GM10266 (cell line): ENCODE measurements at regions not wholly inside any gene's neighbourhood (a gene's known extent, or its start where the extent isn't known, plus 50 kb on each side); places are given as distances from the start of the nearest gene placed in this dataset.

Source experiments
- DNase-seq: peaks from one replicate; pipeline ENCODE4 v3.0.0; 2012; ENCODE audit errors: extremely low spot score
- TF ChIP-seq, protein P1 (sequence below): IDR thresholded peaks from 2 replicates; pipeline ENCODE4 v1.5.1; 2012; ENCODE audit warnings: mild to moderate bottlenecking, low read depth; ENCODE audit not compliant: control insufficient read depth, insufficient read depth; ENCODE audit errors: missing control alignments

DNA sequence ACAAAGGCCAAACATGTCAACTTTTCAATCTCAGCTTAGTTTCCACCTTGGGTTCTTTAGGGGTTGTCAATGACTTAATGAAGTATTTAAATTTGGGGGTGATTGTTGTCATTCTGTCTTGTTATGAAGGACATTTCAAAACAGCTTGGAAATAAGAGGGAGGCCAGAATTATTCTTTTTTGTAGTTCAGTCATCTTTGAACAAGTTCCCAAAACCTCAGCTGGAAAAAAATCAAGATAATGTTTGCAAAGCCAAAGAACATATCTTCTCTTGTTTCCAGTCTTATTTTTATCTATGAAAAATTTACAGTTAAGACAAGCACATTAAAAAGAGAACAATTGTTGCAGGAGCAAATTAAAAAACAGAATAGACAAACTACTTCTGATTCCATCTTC lies 612.8 kb downstream of the INSC start:
- TF ChIP-seq, protein P1, sequence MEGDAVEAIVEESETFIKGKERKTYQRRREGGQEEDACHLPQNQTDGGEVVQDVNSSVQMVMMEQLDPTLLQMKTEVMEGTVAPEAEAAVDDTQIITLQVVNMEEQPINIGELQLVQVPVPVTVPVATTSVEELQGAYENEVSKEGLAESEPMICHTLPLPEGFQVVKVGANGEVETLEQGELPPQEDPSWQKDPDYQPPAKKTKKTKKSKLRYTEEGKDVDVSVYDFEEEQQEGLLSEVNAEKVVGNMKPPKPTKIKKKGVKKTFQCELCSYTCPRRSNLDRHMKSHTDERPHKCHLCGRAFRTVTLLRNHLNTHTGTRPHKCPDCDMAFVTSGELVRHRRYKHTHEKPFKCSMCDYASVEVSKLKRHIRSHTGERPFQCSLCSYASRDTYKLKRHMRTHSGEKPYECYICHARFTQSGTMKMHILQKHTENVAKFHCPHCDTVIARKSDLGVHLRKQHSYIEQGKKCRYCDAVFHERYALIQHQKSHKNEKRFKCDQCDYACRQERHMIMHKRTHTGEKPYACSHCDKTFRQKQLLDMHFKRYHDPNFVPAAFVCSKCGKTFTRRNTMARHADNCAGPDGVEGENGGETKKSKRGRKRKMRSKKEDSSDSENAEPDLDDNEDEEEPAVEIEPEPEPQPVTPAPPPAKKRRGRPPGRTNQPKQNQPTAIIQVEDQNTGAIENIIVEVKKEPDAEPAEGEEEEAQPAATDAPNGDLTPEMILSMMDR: no peak
- no peak for DNase-seq

- TF ChIP-seq, protein P1: no peak
- no peak for DNase-seq
Observed at GRCh38 chr11:15728207-15728606, 613.5 kb downstream of the INSC start.

DNA sequence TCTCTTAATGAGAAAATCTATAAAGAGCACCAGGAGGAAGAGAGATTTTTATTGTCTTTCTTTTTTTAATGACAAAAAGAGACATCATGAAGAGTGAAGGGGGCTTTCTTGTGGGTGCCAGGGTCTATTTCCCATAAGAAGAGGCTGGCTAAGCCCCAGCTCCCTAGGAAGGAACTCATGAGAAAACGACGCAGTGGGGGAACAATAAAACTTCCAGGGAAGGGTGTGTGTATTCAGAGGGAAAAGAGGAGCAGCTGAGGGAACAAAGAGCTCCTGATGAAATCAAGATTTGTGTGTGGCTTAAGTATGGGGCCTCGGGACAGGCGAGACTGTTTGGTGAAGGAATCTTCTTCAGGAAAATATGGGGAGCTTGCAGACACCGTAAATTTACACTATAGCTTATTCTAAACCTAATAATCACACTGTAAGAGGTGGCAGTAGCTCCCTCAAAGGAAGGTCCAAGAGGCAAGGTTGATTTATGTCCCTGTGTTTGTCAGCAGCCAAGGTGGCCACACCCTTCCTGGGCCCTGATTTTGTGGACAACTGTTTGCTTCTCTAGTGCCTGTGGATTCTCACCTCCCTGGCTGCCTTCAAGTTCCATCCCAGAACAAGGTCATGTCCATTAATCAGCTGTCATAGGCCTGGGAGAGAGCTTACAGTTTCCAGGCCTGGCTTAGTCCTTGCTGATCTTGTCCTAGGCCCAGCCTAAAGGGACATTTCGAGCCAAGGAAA lies 615.7 kb downstream of the INSC start:
- DNase-seq: no peak

GRCh38 chr11:15730995-15731385 lies 616.3 kb downstream of the INSC start:
- TF ChIP-seq, protein P1: no peak
- no peak for DNase-seq

More for the DNA sequence above, 615.7 kb downstream of the INSC start:
- TF ChIP-seq, protein P1: no peak

DNA sequence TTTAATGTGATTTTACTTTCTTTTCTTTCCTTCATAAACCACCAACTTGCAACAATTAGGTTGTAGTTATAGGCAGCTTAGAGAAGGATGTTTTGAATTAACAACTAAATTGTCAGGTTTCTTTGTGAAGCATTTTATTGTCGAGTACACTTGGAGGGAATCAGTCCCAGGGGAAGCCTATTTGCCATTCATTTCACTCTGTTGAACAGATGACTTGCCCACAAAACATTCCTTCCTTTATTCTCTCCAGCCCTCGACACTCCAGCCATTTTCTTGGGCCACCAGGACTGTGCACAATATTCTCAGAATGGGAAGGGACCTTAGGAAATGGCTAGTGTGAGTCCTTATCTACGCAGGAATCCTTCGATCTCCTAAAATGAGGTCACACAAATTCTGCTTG lies 620.6 kb downstream of the SOX6 start:
- no peak for DNase-seq
- TF ChIP-seq, protein P1: no peak

DNA sequence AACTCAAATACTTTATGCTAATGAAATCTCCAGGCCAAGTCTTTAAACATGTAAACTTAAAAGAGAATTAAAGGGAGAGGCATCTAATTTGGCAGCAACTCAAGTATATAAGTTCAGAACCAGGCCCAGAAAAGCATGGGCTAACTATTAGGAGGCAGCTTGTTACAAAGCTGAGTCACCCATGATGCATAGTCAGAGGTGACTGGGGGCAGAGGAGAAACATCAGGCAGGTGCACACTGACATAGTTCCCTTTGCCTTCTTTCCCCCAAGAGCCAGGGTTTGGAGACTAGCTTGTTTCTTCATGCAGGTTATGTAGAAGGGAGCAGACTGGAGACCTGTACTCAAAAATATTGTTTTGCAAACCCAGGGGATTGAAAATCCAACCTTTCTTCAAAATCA lies 619.0 kb downstream of the SOX6 start:
- TF ChIP-seq, protein P1: no peak
- DNase-seq: no peak

DNA sequence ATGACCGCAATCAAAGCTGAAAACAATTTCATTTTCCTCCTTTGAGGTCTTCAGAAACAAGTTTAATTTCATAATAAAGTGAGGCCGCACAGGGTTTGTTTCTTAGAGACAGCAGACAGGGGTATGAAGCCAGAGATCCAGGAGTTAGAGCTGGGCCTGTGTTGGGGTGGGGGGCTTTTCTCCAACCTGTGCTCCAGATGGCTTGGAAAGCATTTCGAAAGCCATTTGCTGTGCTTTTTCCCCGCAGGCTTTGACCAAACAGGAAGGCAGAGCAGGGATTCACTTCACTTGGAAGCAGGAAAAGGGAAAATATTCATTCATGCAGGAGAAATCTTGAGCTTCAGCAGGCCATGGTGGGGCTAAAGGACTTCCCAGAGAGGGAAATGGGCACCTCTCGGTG lies 617.4 kb downstream of the SOX6 start:
- TF ChIP-seq, protein P1: no peak
- no peak for DNase-seq
